Activated T-cell treated with anti-CD3 and anti-CD28 coated beads, Interleukin-2, amount 50 U/mL, for 24 hours (primary cell): ENCODE measurements at regions not wholly inside any gene's neighbourhood (a gene's known extent, or its start where the extent isn't known, plus 50 kb on each side); places are given as distances from the start of the nearest gene placed in this dataset.

Source experiments
- DNase-seq: peaks from one replicate; pipeline ENCODE4 v3.0.0-alpha.2; 2020
- H3K27ac Mint-ChIP-seq: 2 replicates; pipeline ENCODE4 v1.8.0; 2020; ENCODE audit warnings: mild to moderate bottlenecking, mixed read lengths
- H3K27me3 Mint-ChIP-seq: 2 replicates; pipeline ENCODE4 v1.8.0; 2020; ENCODE audit warnings: mixed read lengths
- H3K36me3 Mint-ChIP-seq: 2 replicates; pipeline ENCODE4 v1.8.0; 2020; ENCODE audit warnings: low read depth, mixed read lengths
- H3K4me1 Mint-ChIP-seq: 2 replicates; pipeline ENCODE4 v1.8.0; 2020; ENCODE audit warnings: low read depth, mixed read lengths
- H3K4me3 Mint-ChIP-seq: 2 replicates; pipeline ENCODE4 v1.8.0; 2020; ENCODE audit warnings: mild to moderate bottlenecking, moderate library complexity, mixed read lengths
- H3K9me3 Mint-ChIP-seq: 2 replicates; pipeline ENCODE4 v1.8.0; 2020; ENCODE audit warnings: mixed read lengths

GRCh38 chr5:166018716-166019115, 2272.7 kb upstream of the WWC1 start:
- Mint-ChIP-seq H3K27ac (no peak overlapping the region), H3K9me3 (peaks cover 15% of the 10 kb centered on the region), H3K4me3 (no peak overlapping the region), H3K27me3 (no peaks in the 10 kb centered on the region), H3K4me1 (no peaks in the 10 kb centered on the region), H3K36me3 (no peaks in the 10 kb centered on the region)
- no peak for DNase-seq

GRCh38 chr5:166022065-166022464, 2269.4 kb upstream of the WWC1 start:
- H3K27ac Mint-ChIP-seq, result no peak overlapping the region
- no peaks in the 10 kb centered on the region for H3K4me1 Mint-ChIP-seq
- no peaks in the 10 kb centered on the region for H3K36me3 Mint-ChIP-seq
- H3K27me3 Mint-ChIP-seq, result no peaks in the 10 kb centered on the region
- DNase-seq, result no peak
- H3K9me3 Mint-ChIP-seq, result peaks cover 10% of the 10 kb centered on the region
- no peak overlapping the region for H3K4me3 Mint-ChIP-seq

- no peaks in the 10 kb centered on the region for H3K4me1 Mint-ChIP-seq
- H3K9me3 Mint-ChIP-seq, result peaks cover 14% of the 10 kb centered on the region
- no peaks in the 10 kb centered on the region for H3K36me3 Mint-ChIP-seq
- DNase-seq, result no peak
- H3K27ac Mint-ChIP-seq, result no peak overlapping the region
- no peak overlapping the region for H3K4me3 Mint-ChIP-seq
- H3K27me3 Mint-ChIP-seq, result no peaks in the 10 kb centered on the region
Measured at GRCh38 chr5:166024970-166025369, 2266.5 kb upstream of the WWC1 start.

- no peaks in the 10 kb centered on the region for H3K27me3 Mint-ChIP-seq
- H3K4me1 Mint-ChIP-seq, result no peaks in the 10 kb centered on the region
- H3K36me3 Mint-ChIP-seq, result no peaks in the 10 kb centered on the region
- DNase-seq, result no peak
- no peak overlapping the region for H3K4me3 Mint-ChIP-seq
- H3K27ac Mint-ChIP-seq, result no peak overlapping the region
- peaks cover 14% of the 10 kb centered on the region for H3K9me3 Mint-ChIP-seq
Measured at GRCh38 chr5:166027582-166027981, 2263.9 kb upstream of the WWC1 start.

GRCh38 chr5:166031926-166032325, 2259.5 kb upstream of the WWC1 start:
- H3K27ac Mint-ChIP-seq, result no peak overlapping the region
- peaks cover 6% of the 10 kb centered on the region for H3K9me3 Mint-ChIP-seq
- H3K4me3 Mint-ChIP-seq, result no peak overlapping the region
- H3K27me3 Mint-ChIP-seq, result no peaks in the 10 kb centered on the region
- no peaks in the 10 kb centered on the region for H3K4me1 Mint-ChIP-seq
- DNase-seq, result no peak
- H3K36me3 Mint-ChIP-seq, result no peaks in the 10 kb centered on the region

- Mint-ChIP-seq H3K27me3 (no peaks in the 10 kb centered on the region), H3K4me1 (no peaks in the 10 kb centered on the region), H3K4me3 (no peak overlapping the region), H3K9me3 (peaks cover 6% of the 10 kb centered on the region), H3K27ac (no peak overlapping the region), H3K36me3 (no peaks in the 10 kb centered on the region)
- no peak for DNase-seq
Measured at GRCh38 chr5:166032601-166033000, 2258.8 kb upstream of the WWC1 start.

GRCh38 chr5:166045961-166046360, 2245.5 kb upstream of the WWC1 start:
- peaks cover 17% of the 10 kb centered on the region for H3K9me3 Mint-ChIP-seq
- no peak overlapping the region for H3K27ac Mint-ChIP-seq
- H3K4me1 Mint-ChIP-seq, result no peaks in the 10 kb centered on the region
- no peak for DNase-seq
- H3K27me3 Mint-ChIP-seq, result no peaks in the 10 kb centered on the region
- H3K4me3 Mint-ChIP-seq, result no peak overlapping the region
- no peaks in the 10 kb centered on the region for H3K36me3 Mint-ChIP-seq

GRCh38 chr5:166046956-166047355, 2244.5 kb upstream of the WWC1 start:
- H3K36me3 Mint-ChIP-seq, result no peaks in the 10 kb centered on the region

GRCh38 chr5:166050531-166050930, 2240.9 kb upstream of the WWC1 start:
- Mint-ChIP-seq H3K4me3 (no peak overlapping the region), H3K36me3 (no peaks in the 10 kb centered on the region)

More at GRCh38 chr5:166046956-166047355, 2244.5 kb upstream of the WWC1 start:
- Mint-ChIP-seq H3K9me3 (peaks cover 12% of the 10 kb centered on the region), H3K4me1 (no peaks in the 10 kb centered on the region), H3K27ac (no peak overlapping the region), H3K27me3 (no peaks in the 10 kb centered on the region), H3K4me3 (no peak overlapping the region)
- DNase-seq, result no peak

GRCh38 chr5:166058660-166059059, 2232.8 kb upstream of the WWC1 start:
- DNase-seq, result no peak
- Mint-ChIP-seq H3K36me3 (no peaks in the 10 kb centered on the region), H3K9me3 (peaks cover 5% of the 10 kb centered on the region), H3K4me1 (no peaks in the 10 kb centered on the region), H3K4me3 (no peak overlapping the region), H3K27ac (no peak overlapping the region), H3K27me3 (no peaks in the 10 kb centered on the region)

More at GRCh38 chr5:166050531-166050930, 2240.9 kb upstream of the WWC1 start:
- H3K27ac Mint-ChIP-seq, result no peak overlapping the region
- no peaks in the 10 kb centered on the region for H3K4me1 Mint-ChIP-seq
- peaks cover 13% of the 10 kb centered on the region for H3K9me3 Mint-ChIP-seq
- no peak for DNase-seq
- no peaks in the 10 kb centered on the region for H3K27me3 Mint-ChIP-seq

GRCh38 chr5:166062094-166062493, 2229.4 kb upstream of the WWC1 start:
- Mint-ChIP-seq H3K9me3 (peaks cover 13% of the 10 kb centered on the region), H3K4me1 (no peaks in the 10 kb centered on the region), H3K4me3 (no peak overlapping the region), H3K27ac (no peak overlapping the region), H3K27me3 (no peaks in the 10 kb centered on the region), H3K36me3 (no peaks in the 10 kb centered on the region)
- DNase-seq, result no peak

- DNase-seq, result no peak
- H3K4me1 Mint-ChIP-seq, result no peaks in the 10 kb centered on the region
- H3K27ac Mint-ChIP-seq, result no peak overlapping the region
- H3K36me3 Mint-ChIP-seq, result no peaks in the 10 kb centered on the region
- no peak overlapping the region for H3K4me3 Mint-ChIP-seq
- no peaks in the 10 kb centered on the region for H3K27me3 Mint-ChIP-seq
- peaks cover 14% of the 10 kb centered on the region for H3K9me3 Mint-ChIP-seq
Measured at GRCh38 chr5:166062719-166063118, 2228.7 kb upstream of the WWC1 start.

GRCh38 chr5:166063261-166063660, 2228.2 kb upstream of the WWC1 start:
- peaks cover 17% of the 10 kb centered on the region for H3K9me3 Mint-ChIP-seq
- H3K27ac Mint-ChIP-seq, result no peak overlapping the region
- H3K4me3 Mint-ChIP-seq, result no peak overlapping the region
- DNase-seq, result no peak
- no peaks in the 10 kb centered on the region for H3K27me3 Mint-ChIP-seq
- no peaks in the 10 kb centered on the region for H3K4me1 Mint-ChIP-seq
- no peaks in the 10 kb centered on the region for H3K36me3 Mint-ChIP-seq

GRCh38 chr5:166068547-166069335, 2222.7 kb upstream of the WWC1 start:
- Mint-ChIP-seq H3K36me3 (no peaks in the 10 kb centered on the region), H3K9me3 (peaks cover 25% of the 10 kb centered on the region), H3K4me3 (no peak overlapping the region), H3K27me3 (no peaks in the 10 kb centered on the region), H3K4me1 (no peaks in the 10 kb centered on the region), H3K27ac (no peak overlapping the region)
- no peak for DNase-seq

- Mint-ChIP-seq H3K4me1 (no peaks in the 10 kb centered on the region), H3K27ac (no peak overlapping the region), H3K4me3 (no peak overlapping the region), H3K27me3 (no peaks in the 10 kb centered on the region), H3K36me3 (no peaks in the 10 kb centered on the region), H3K9me3 (peaks cover 9% of the 10 kb centered on the region)
- no peak for DNase-seq
Measured at GRCh38 chr5:166073901-166074581, 2217.4 kb upstream of the WWC1 start.
